Colonic mucosa (tissue), 4 donors: ENCODE measurements at regions not wholly inside any gene's neighbourhood (a gene's known extent, or its start where the extent isn't known, plus 50 kb on each side); places are given as distances from the start of the nearest gene placed in this dataset.

ENCODE experiments used
- DNase-seq: peaks from one replicate; pipeline ENCODE4 v3.0.0-alpha.2; 2020
- H3K27ac ChIP-seq: fragments of 200-600 bp; one replicate; pipeline ENCODE4 v1.8.0; 2021
- H3K27me3 ChIP-seq: fragments of 200-600 bp; one replicate; pipeline ENCODE4 v1.8.0; 2021
- H3K36me3 ChIP-seq: fragments of 200-600 bp; one replicate; pipeline ENCODE4 v1.8.0; 2021
- H3K4me1 ChIP-seq: fragments of 200-600 bp; one replicate; pipeline ENCODE4 v1.8.0; 2021; ENCODE audit warnings: mild to moderate bottlenecking
- H3K4me3 ChIP-seq: fragments of 200-600 bp; one replicate; pipeline ENCODE4 v1.8.0; 2021
- H3K9ac ChIP-seq, 2 donors: one replicate each; pipeline ENCODE4 v1.7.0; 2013; ENCODE audit warnings: control low read depth in 2 of 2, low read depth in 2 of 2, low read length in 2 of 2
- H3K9me3 ChIP-seq: fragments of 200-600 bp; one replicate; pipeline ENCODE4 v1.8.0; 2021
- CTCF ChIP-seq: fragments of 200-600 bp; IDR thresholded peaks from one replicate; pipeline ENCODE4 v1.8.0; 2022; ENCODE audit warnings: antibody characterized with exemption, mild to moderate bottlenecking
- intact Hi-C: fragments of 100-400 bp; cut with DNase I; formaldehyde crosslinking; loops from one replicate; pipeline ENCODE4 v1.14.1; 2022
- donor health status: healthy.
- donor health status: DM: no; HTN: no; CAD: no.
- donor health status: DM: no; HTN: no; CAD: no.

DNA sequence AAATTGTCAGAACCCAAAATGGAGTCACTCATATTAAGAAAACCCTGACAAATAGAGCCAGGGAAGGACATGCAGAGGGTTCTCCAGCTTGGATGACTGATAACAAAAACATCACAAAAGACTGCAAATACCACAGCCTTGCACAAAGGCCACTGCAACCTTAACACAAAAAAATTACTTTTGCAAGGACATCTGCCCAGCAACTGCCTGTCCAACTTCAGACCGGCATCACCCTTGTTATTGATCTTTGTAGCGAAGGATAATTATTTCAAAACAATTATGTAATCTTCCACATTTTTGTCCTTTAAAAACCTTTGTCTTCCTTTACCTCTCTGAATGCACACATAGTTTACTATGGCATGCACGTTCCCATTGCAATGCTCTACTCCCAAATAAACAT lies 100.6 kb upstream of the TBX3 start:
- no peak for DNase-seq
- H3K27ac ChIP-seq, result no peak overlapping the region
- H3K4me3 ChIP-seq, result no peak overlapping the region
- TF ChIP-seq CTCF, result no peak
- H3K27me3 ChIP-seq, result no peaks in the 10 kb centered on the region
- intact Hi-C loops, result no loop called here
- H3K36me3 ChIP-seq, result no peaks in the 10 kb centered on the region
- H3K9ac ChIP-seq, result no peak overlapping the region
- H3K9me3 ChIP-seq, result no peaks in the 10 kb centered on the region
- no peaks in the 10 kb centered on the region for H3K4me1 ChIP-seq

- H3K36me3 ChIP-seq, result no peaks in the 10 kb centered on the region
- intact Hi-C loops, result no loop called here
- no peak for DNase-seq
- H3K4me3 ChIP-seq, result no peak overlapping the region
- H3K4me1 ChIP-seq, result no peaks in the 10 kb centered on the region
- no peak for TF ChIP-seq CTCF
- no peaks in the 10 kb centered on the region for H3K27me3 ChIP-seq
- no peak overlapping the region for H3K27ac ChIP-seq
- H3K9me3 ChIP-seq, result no peaks in the 10 kb centered on the region
- H3K9ac ChIP-seq, result no peak overlapping the region
Observed at GRCh38 chr12:114783089-114783618, 99.2 kb upstream of the TBX3 start.

- no peak for DNase-seq
- TF ChIP-seq CTCF, result no peak
- no peaks in the 10 kb centered on the region for H3K36me3 ChIP-seq
- intact Hi-C loops, result no loop called here
- H3K9ac ChIP-seq, result no peak overlapping the region
- no peak overlapping the region for H3K27ac ChIP-seq
- H3K4me1 ChIP-seq, result no peaks in the 10 kb centered on the region
- no peaks in the 10 kb centered on the region for H3K9me3 ChIP-seq
- no peaks in the 10 kb centered on the region for H3K27me3 ChIP-seq
- H3K4me3 ChIP-seq, result no peak overlapping the region
Observed at GRCh38 chr12:114780746-114781399, 96.9 kb upstream of the TBX3 start.

DNA sequence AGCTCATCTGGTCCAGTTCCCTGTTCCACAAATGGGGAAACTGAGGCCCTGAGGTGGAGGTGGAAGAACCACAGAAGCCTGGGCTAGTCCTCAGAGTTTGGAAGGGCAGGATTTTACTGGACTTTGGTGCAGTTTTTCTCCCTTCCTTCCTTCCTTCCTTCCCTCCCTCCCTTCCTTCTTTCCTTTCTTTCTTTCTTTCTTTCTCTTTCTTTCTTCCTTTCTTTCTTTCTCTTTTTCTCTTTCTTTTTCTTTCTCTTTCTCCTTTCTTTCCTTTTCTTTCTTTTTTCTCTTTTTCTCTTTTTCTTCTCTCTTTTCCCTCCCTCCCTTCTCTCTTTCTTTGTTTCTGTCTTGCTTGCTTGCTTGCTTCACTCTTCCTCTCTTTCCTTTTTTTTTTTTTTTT lies 95.7 kb upstream of the TBX3 start:
- intact Hi-C loops, result no loop called here
- Histone ChIP-seq H3K27ac (no peak overlapping the region), H3K27me3 (no peaks in the 10 kb centered on the region), H3K9ac (no peak overlapping the region), H3K36me3 (no peaks in the 10 kb centered on the region), H3K4me1 (no peaks in the 10 kb centered on the region), H3K4me3 (no peak overlapping the region), H3K9me3 (no peaks in the 10 kb centered on the region)
- TF ChIP-seq CTCF, result no peak
- no peak for DNase-seq

GRCh38 chr12:114779186-114779585 lies 95.2 kb upstream of the TBX3 start:
- H3K4me1 ChIP-seq, result no peaks in the 10 kb centered on the region
- DNase-seq, result no peak
- H3K9me3 ChIP-seq, result no peaks in the 10 kb centered on the region
- TF ChIP-seq CTCF, result no peak
- H3K27ac ChIP-seq, result no peak overlapping the region
- no peaks in the 10 kb centered on the region for H3K36me3 ChIP-seq
- H3K9ac ChIP-seq, result no peak overlapping the region
- no peaks in the 10 kb centered on the region for H3K27me3 ChIP-seq
- no peak overlapping the region for H3K4me3 ChIP-seq
- intact Hi-C loops, result no loop called here
